ENCODE measurements at regions not wholly inside any gene's neighbourhood (a gene's known extent, or its start where the extent isn't known, plus 50 kb on each side); places are given as distances from the start of the nearest gene placed in this dataset.

- DNase-seq (no peak), ATAC-seq (no peak)
- Histone ChIP-seq H3K9me3 (peaks cover 9 to 99% (median 78%) of the 10 kb centered on the region in 11 donors), H3K36me3 (peaks cover 0 to 14% (median 0%) of the 10 kb centered on the region in 9 donors), H3K4me1 (no peaks in the 10 kb centered on the region), H3K27me3 (no peaks in the 10 kb centered on the region), H3K27ac (no peak overlapping the region), H3K4me3 (no peak overlapping the region)
- no peak for TF ChIP-seq CTCF (IDR thresholded peaks at IDR 0.05)
- 95% methylated on average over 3 of the region's 3 CpGs for WGBS, 2 donors
- intact Hi-C loops (cut with DNase I) = no loop called here
Observed at GRCh38 chr10:42513921-42514320, 124.4 kb downstream of the ZNF33B start.

- Histone ChIP-seq H3K4me1 (no peaks in the 10 kb centered on the region), H3K9me3 (peaks cover 0 to 2% (median 0%) of the 10 kb centered on the region in 11 donors), H3K27ac (no peak overlapping the region), H3K27me3 (no peaks in the 10 kb centered on the region), H3K4me3 (no peak overlapping the region), H3K36me3 (no peaks in the 10 kb centered on the region)
- TF ChIP-seq CTCF (IDR thresholded peaks at IDR 0.05) = no peak
- ATAC-seq (no peak), DNase-seq (no peak)
- 77 to 83% methylated on average over 3 of the region's 3 CpGs for WGBS, 2 donors
- intact Hi-C loops (cut with DNase I) = no loop called here
Observed at GRCh38 chr10:42491801-42492200, 146.6 kb downstream of the ZNF33B start.

- H3K9me3 ChIP-seq = peaks cover 0 to 5% (median 0%) of the 10 kb centered on the region in 11 donors
- no peak for DNase-seq
- H3K27ac ChIP-seq = no peak overlapping the region
- H3K4me3 ChIP-seq = no peak overlapping the region
- ATAC-seq = no peak
- no peaks in the 10 kb centered on the region for H3K36me3 ChIP-seq
- intact Hi-C loops (cut with DNase I) = no loop called here
- TF ChIP-seq CTCF (IDR thresholded peaks at IDR 0.05) = no peak
- WGBS, 2 donors = 50 to 60% methylated on average over 2 of the region's 2 CpGs
- H3K27me3 ChIP-seq = no peaks in the 10 kb centered on the region
- no peaks in the 10 kb centered on the region for H3K4me1 ChIP-seq
Observed at GRCh38 chr10:42491001-42491592, 147.3 kb downstream of the ZNF33B start.

GRCh38 chr10:42490368-42490767 is 148.0 kb downstream of the ZNF33B start:
- Histone ChIP-seq H3K4me3 (no peak overlapping the region), H3K27ac (no peak overlapping the region), H3K27me3 (no peaks in the 10 kb centered on the region), H3K4me1 (no peaks in the 10 kb centered on the region), H3K36me3 (no peaks in the 10 kb centered on the region), H3K9me3 (peaks cover 0 to 5% (median 0%) of the 10 kb centered on the region in 11 donors)
- 47 to 66% methylated on average over 1 of the region's 1 CpG for WGBS, 2 donors
- intact Hi-C loops (cut with DNase I) = no loop called here
- ATAC-seq (no peak), DNase-seq (no peak)
- no peak for TF ChIP-seq CTCF (IDR thresholded peaks at IDR 0.05)
